ENCODE measurements at regions not wholly inside any gene's neighbourhood (a gene's known extent, or its start where the extent isn't known, plus 50 kb on each side); places are given as distances from the start of the nearest gene placed in this dataset.

- Histone ChIP-seq H2AK5ac (ENCODE audit: low read length) (no peak overlapping the region), H3K4ac (ENCODE audit: low read depth, low read length) (no peak overlapping the region), H3K14ac (ENCODE audit: low read length) (no peak overlapping the region), H4K8ac (ENCODE audit: low read depth, low read length) (no peak overlapping the region), H3K79me2 (ENCODE audit: control insufficient read depth, insufficient read depth, low read length, poor library complexity) (no peaks in the 10 kb centered on the region), H4K91ac (ENCODE audit: low read depth, low read length) (no peak overlapping the region), H3K9ac (ENCODE audit: low read length) (no peak overlapping the region), H3K4me2 (ENCODE audit: low read length) (no peak overlapping the region), H3K79me1 (ENCODE audit: low read length) (no peaks in the 10 kb centered on the region), H3K23ac (ENCODE audit: low read length) (no peak overlapping the region), H2BK5ac (ENCODE audit: low read depth, low read length, poor library complexity) (no peak overlapping the region), H2AFZ (ENCODE audit: insufficient read depth, low read length, poor library complexity) (no peak overlapping the region), H2BK12ac (ENCODE audit: low read length) (no peak overlapping the region), H3K36me3 (ENCODE audit: control insufficient read depth in 1 of 2, insufficient read depth in 2 of 2, low read length in 2 of 2) (no peaks in the 10 kb centered on the region), H3K4me1 (ENCODE audit: control insufficient read depth in 1 of 2, insufficient read depth in 2 of 2, low read length in 2 of 2) (peaks cover 2 to 9% of the 10 kb centered on the region in 2 experiments), H2BK120ac (ENCODE audit: insufficient read depth, low read length, poor library complexity) (no peak overlapping the region), H3K27ac (ENCODE audit: low read depth, low read length) (no peak overlapping the region), H3K9me3 (ENCODE audit: insufficient read depth, low read depth, low read length) (no peaks in the 10 kb centered on the region), H3K4me3 (ENCODE audit: low read depth, low read length) (no peak overlapping the region), H3K18ac (ENCODE audit: low read length) (no peak overlapping the region), H4K12ac (ENCODE audit: low read depth, low read length) (no peak overlapping the region), H3K27me3 (ENCODE audit: insufficient read depth, low read length) (no peaks in the 10 kb centered on the region)
- 100% methylated on average over 1 of the region's 3 CpGs for WGBS (ENCODE audit: extremely low coverage, insufficient coverage, insufficient read length)
- DNase-seq, result no peak
Observed at GRCh38 chr1:157277913-157278312, 139.7 kb upstream of the ETV3 start.

DNA sequence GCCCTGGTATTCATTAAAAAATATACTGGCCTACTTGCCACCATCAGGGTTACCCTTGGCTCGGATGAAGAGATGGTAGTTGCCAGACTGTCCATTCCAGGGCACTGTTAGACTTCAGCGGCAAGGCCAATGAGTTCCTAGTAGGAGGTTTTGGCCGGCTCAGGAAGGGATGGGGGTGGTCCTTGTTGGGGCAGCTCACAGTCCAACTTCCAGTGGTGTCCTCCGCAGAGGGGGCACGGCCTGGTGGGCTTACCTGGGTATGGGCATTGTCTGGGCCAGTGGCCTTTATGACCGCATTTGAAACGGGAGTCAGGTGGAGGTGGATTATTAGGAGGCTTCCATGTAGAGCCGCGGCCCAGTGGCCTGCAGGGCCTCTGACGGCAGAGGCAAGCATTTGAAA lies 139.1 kb upstream of the ETV3 start:
- Histone ChIP-seq H3K79me1 (ENCODE audit: low read length) (no peaks in the 10 kb centered on the region), H3K27ac (ENCODE audit: low read depth, low read length) (no peak overlapping the region), H3K79me2 (ENCODE audit: control insufficient read depth, insufficient read depth, low read length, poor library complexity) (no peaks in the 10 kb centered on the region), H3K4me1 (ENCODE audit: control insufficient read depth in 1 of 2, insufficient read depth in 2 of 2, low read length in 2 of 2) (peaks cover 2 to 9% of the 10 kb centered on the region in 2 experiments), H2BK12ac (ENCODE audit: low read length) (no peak overlapping the region), H3K9me3 (ENCODE audit: insufficient read depth, low read depth, low read length) (no peaks in the 10 kb centered on the region), H3K4me3 (ENCODE audit: low read depth, low read length) (no peak overlapping the region), H3K14ac (ENCODE audit: low read length) (no peak overlapping the region), H3K9ac (ENCODE audit: low read length) (no peak overlapping the region), H3K27me3 (ENCODE audit: insufficient read depth, low read length) (no peaks in the 10 kb centered on the region), H2BK120ac (ENCODE audit: insufficient read depth, low read length, poor library complexity) (no peak overlapping the region), H2AK5ac (ENCODE audit: low read length) (no peak overlapping the region), H3K4me2 (ENCODE audit: low read length) (no peak overlapping the region), H4K12ac (ENCODE audit: low read depth, low read length) (no peak overlapping the region), H2AFZ (ENCODE audit: insufficient read depth, low read length, poor library complexity) (no peak overlapping the region), H2BK5ac (ENCODE audit: low read depth, low read length, poor library complexity) (no peak overlapping the region), H4K8ac (ENCODE audit: low read depth, low read length) (no peak overlapping the region), H3K36me3 (ENCODE audit: control insufficient read depth in 1 of 2, insufficient read depth in 2 of 2, low read length in 2 of 2) (no peaks in the 10 kb centered on the region), H4K91ac (ENCODE audit: low read depth, low read length) (no peak overlapping the region), H3K18ac (ENCODE audit: low read length) (no peak overlapping the region), H3K23ac (ENCODE audit: low read length) (no peak overlapping the region), H3K4ac (ENCODE audit: low read depth, low read length) (no peak overlapping the region)
- no peak for DNase-seq
- WGBS (ENCODE audit: extremely low coverage, insufficient coverage, insufficient read length), result no CpG with 5 or more reads among the region's 10 CpGs

- Histone ChIP-seq H2AK5ac (ENCODE audit: low read length) (no peak overlapping the region), H2BK120ac (ENCODE audit: insufficient read depth, low read length, poor library complexity) (no peak overlapping the region), H3K4me1 (ENCODE audit: control insufficient read depth in 1 of 2, insufficient read depth in 2 of 2, low read length in 2 of 2) (peaks cover 2 to 9% of the 10 kb centered on the region in 2 experiments), H2AFZ (ENCODE audit: insufficient read depth, low read length, poor library complexity) (no peak overlapping the region), H2BK12ac (ENCODE audit: low read length) (no peak overlapping the region), H3K9ac (ENCODE audit: low read length) (no peak overlapping the region), H3K9me3 (ENCODE audit: insufficient read depth, low read depth, low read length) (no peaks in the 10 kb centered on the region), H3K14ac (ENCODE audit: low read length) (no peak overlapping the region), H3K79me2 (ENCODE audit: control insufficient read depth, insufficient read depth, low read length, poor library complexity) (no peaks in the 10 kb centered on the region), H4K8ac (ENCODE audit: low read depth, low read length) (no peak overlapping the region), H3K4me3 (ENCODE audit: low read depth, low read length) (no peak overlapping the region), H3K4ac (ENCODE audit: low read depth, low read length) (no peak overlapping the region), H3K18ac (ENCODE audit: low read length) (no peak overlapping the region), H3K79me1 (ENCODE audit: low read length) (no peaks in the 10 kb centered on the region), H3K23ac (ENCODE audit: low read length) (no peak overlapping the region), H3K4me2 (ENCODE audit: low read length) (no peak overlapping the region), H3K36me3 (ENCODE audit: control insufficient read depth in 1 of 2, insufficient read depth in 2 of 2, low read length in 2 of 2) (no peaks in the 10 kb centered on the region), H4K12ac (ENCODE audit: low read depth, low read length) (no peak overlapping the region), H2BK5ac (ENCODE audit: low read depth, low read length, poor library complexity) (no peak overlapping the region), H3K27ac (ENCODE audit: low read depth, low read length) (no peak overlapping the region), H4K91ac (ENCODE audit: low read depth, low read length) (no peak overlapping the region), H3K27me3 (ENCODE audit: insufficient read depth, low read length) (no peaks in the 10 kb centered on the region)
- WGBS (ENCODE audit: extremely low coverage, insufficient coverage, insufficient read length), result 83% methylated on average over 1 of the region's 8 CpGs
- DNase-seq, result peak in 1 of 2 donors; percentile 49
Observed at GRCh38 chr1:157274698-157275534, 136.7 kb upstream of the ETV3 start.

DNA sequence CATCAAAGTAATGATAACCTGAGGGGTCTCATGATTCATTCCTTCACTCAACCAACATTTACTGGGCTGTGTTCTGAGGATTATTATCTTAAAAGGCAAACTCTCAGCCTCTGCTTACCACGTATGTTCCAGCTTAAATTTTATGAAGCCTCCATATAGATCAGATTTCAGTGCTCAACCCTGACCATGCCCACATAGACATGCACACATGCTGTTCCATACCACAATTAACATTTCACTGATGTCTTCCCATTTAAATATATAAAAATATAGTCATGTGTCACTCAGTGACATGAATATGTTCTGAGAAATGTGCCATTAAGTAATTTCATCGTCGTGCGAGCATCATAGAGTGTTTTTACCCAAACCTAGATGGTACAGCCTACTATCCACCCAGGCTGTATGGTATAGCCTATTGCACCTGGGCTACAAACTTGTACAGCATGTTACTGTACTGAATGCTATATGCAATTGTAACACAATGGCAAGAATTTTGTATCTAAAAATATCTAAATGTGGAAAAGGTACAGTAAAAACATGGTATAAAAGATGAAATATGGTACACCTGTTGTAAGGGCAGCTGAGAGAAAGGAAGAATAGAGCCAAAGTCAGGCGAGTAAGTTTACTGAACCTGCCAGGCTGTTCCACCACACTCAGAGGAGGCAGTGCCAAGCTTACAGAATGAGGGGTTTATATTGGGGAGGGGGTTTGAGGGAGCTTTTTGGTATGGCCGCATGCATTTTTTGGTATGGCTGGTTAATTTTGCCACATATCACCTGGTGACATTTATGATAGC lies 134.7 kb upstream of the ETV3 start:
- no peaks in the 10 kb centered on the region for H3K9me3 ChIP-seq (ENCODE audit: insufficient read depth, low read depth, low read length)
- H3K4ac ChIP-seq (ENCODE audit: low read depth, low read length), result no peak overlapping the region
- H2BK12ac ChIP-seq (ENCODE audit: low read length), result no peak overlapping the region
- DNase-seq, result no peak
- H2BK5ac ChIP-seq (ENCODE audit: low read depth, low read length, poor library complexity), result no peak overlapping the region
- no peak overlapping the region for H3K14ac ChIP-seq (ENCODE audit: low read length)
- H4K12ac ChIP-seq (ENCODE audit: low read depth, low read length), result no peak overlapping the region
- H3K4me1 ChIP-seq (ENCODE audit: control insufficient read depth in 1 of 2, insufficient read depth in 2 of 2, low read length in 2 of 2), result peaks cover 2 to 9% of the 10 kb centered on the region in 2 experiments
- no peak overlapping the region for H3K4me3 ChIP-seq (ENCODE audit: low read depth, low read length)
- H3K9ac ChIP-seq (ENCODE audit: low read length), result no peak overlapping the region
- no peak overlapping the region for H3K23ac ChIP-seq (ENCODE audit: low read length)
- H3K36me3 ChIP-seq (ENCODE audit: control insufficient read depth in 1 of 2, insufficient read depth in 2 of 2, low read length in 2 of 2), result no peaks in the 10 kb centered on the region
- no peak overlapping the region for H3K18ac ChIP-seq (ENCODE audit: low read length)
- no peak overlapping the region for H3K4me2 ChIP-seq (ENCODE audit: low read length)
- no peak overlapping the region for H4K91ac ChIP-seq (ENCODE audit: low read depth, low read length)
- no peak overlapping the region for H2AFZ ChIP-seq (ENCODE audit: insufficient read depth, low read length, poor library complexity)
- no peak overlapping the region for H3K27ac ChIP-seq (ENCODE audit: low read depth, low read length)
- no peak overlapping the region for H2BK120ac ChIP-seq (ENCODE audit: insufficient read depth, low read length, poor library complexity)
- no CpG with 5 or more reads among the region's 6 CpGs for WGBS (ENCODE audit: extremely low coverage, insufficient coverage, insufficient read length)
- H4K8ac ChIP-seq (ENCODE audit: low read depth, low read length), result no peak overlapping the region
- no peaks in the 10 kb centered on the region for H3K27me3 ChIP-seq (ENCODE audit: insufficient read depth, low read length)
- H3K79me2 ChIP-seq (ENCODE audit: control insufficient read depth, insufficient read depth, low read length, poor library complexity), result no peaks in the 10 kb centered on the region
- H3K79me1 ChIP-seq (ENCODE audit: low read length), result no peaks in the 10 kb centered on the region
- H2AK5ac ChIP-seq (ENCODE audit: low read length), result no peak overlapping the region
